IPS-20b (cell line): ENCODE measurements at regions not wholly inside any gene's neighbourhood (a gene's known extent, or its start where the extent isn't known, plus 50 kb on each side); places are given as distances from the start of the nearest gene placed in this dataset.

Experiments
- H3K27ac ChIP-seq: one replicate; pipeline ENCODE4 v1.5.1; 2013; ENCODE audit warnings: low read length
- H3K27me3 ChIP-seq: 2 replicates; pipeline ENCODE4 v1.6.1; 2013; ENCODE audit warnings: mild to moderate bottlenecking, low read length, inconsistent platforms; ENCODE audit not compliant: insufficient read depth
- H3K36me3 ChIP-seq: 2 replicates; pipeline ENCODE4 v1.6.1; 2013; ENCODE audit warnings: low read depth, mild to moderate bottlenecking, inconsistent platforms, low read length, moderate library complexity; ENCODE audit not compliant: insufficient read depth
- H3K4me1 ChIP-seq: 2 replicates; pipeline ENCODE4 v1.6.1; 2013; ENCODE audit warnings: mild to moderate bottlenecking, control low read depth, inconsistent platforms, low read length, moderate library complexity; ENCODE audit not compliant: insufficient read depth
- H3K4me3 ChIP-seq: 2 replicates; pipeline ENCODE4 v1.5.1; 2013; ENCODE audit warnings: mild to moderate bottlenecking, low read length, inconsistent platforms
- H3K9ac ChIP-seq: 2 replicates; pipeline ENCODE4 v1.6.1; 2013; ENCODE audit warnings: low read depth, mild to moderate bottlenecking, inconsistent platforms, low read length, moderate library complexity
- H3K9me3 ChIP-seq: 2 replicates; pipeline ENCODE4 v1.6.1; 2013; ENCODE audit warnings: mild to moderate bottlenecking, low read depth, low read length, inconsistent platforms; ENCODE audit not compliant: insufficient read depth

GRCh38 chr7:112891698-112892097 is 101.5 kb upstream of the TMEM168 start:
- Histone ChIP-seq H3K27me3 (no peaks in the 10 kb centered on the region), H3K4me3 (no peak overlapping the region), H3K9ac (no peak overlapping the region), H3K36me3 (peaks cover 3% of the 10 kb centered on the region; the same call in 1 of the 2 replicates), H3K9me3 (no peaks in the 10 kb centered on the region), H3K27ac (no peak overlapping the region), H3K4me1 (no peaks in the 10 kb centered on the region; the same call in 1 of the 2 replicates)

DNA sequence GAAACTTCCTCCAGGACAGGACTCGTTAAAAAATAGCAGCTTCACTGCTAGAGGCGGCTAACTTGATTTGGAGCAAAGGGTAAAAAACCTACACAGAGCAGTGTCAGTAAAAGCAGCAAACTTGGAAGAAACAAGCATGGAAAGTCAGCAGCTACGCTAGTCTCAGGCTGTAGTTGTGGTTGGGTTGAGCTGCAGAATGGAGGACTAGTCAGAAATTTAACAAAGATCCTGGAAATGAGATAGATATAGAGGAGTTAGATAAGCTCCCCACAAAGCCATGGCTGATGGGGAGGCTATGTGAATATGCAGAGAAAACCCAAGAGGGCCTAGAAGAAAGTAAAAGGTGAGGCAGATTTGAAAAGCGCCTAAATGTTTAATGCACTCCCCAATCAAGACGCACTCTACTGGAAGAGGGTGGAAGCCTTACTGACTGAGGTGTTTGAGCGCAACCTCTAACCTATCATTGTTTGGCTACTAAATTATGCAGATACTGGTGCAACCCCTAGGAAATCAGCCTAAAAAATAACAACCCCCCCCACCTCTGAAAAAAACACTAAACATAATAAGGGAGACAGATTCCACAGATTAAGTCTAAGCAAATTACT is 99.7 kb upstream of the TMEM168 start:
- H3K27ac ChIP-seq, result no peak overlapping the region
- H3K4me1 ChIP-seq, result no peaks in the 10 kb centered on the region; the same call in 1 of the 2 replicates
- H3K27me3 ChIP-seq, result no peaks in the 10 kb centered on the region
- no peaks in the 10 kb centered on the region for H3K9me3 ChIP-seq
- no peak overlapping the region for H3K4me3 ChIP-seq
- peaks cover 3% of the 10 kb centered on the region; the same call in 1 of the 2 replicates for H3K36me3 ChIP-seq
- H3K9ac ChIP-seq, result no peak overlapping the region

DNA sequence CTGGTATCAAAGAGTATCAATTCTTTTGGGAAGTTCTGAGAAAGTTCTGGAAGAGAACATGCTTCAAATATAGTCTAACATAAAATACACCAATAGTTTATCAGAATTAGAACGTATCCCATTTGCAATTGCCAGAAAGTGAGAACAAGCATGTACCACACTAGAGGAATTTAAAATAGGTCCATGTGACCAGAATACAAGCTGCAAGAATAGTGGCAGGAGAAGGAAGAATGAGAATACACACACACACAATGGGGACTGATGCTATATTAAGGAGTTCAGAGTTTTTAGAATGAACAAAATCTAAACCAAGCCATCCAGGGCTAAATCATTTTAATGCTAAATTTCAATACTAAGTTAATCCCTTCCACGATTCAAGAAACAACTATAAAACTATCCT is 99.1 kb upstream of the TMEM168 start:
- H3K4me3 ChIP-seq, result no peak overlapping the region
- H3K4me1 ChIP-seq, result no peaks in the 10 kb centered on the region; the same call in 1 of the 2 replicates
- H3K36me3 ChIP-seq, result peaks cover 3% of the 10 kb centered on the region; the same call in 1 of the 2 replicates
- no peaks in the 10 kb centered on the region for H3K9me3 ChIP-seq
- no peaks in the 10 kb centered on the region for H3K27me3 ChIP-seq
- H3K9ac ChIP-seq, result no peak overlapping the region
- no peak overlapping the region for H3K27ac ChIP-seq

DNA sequence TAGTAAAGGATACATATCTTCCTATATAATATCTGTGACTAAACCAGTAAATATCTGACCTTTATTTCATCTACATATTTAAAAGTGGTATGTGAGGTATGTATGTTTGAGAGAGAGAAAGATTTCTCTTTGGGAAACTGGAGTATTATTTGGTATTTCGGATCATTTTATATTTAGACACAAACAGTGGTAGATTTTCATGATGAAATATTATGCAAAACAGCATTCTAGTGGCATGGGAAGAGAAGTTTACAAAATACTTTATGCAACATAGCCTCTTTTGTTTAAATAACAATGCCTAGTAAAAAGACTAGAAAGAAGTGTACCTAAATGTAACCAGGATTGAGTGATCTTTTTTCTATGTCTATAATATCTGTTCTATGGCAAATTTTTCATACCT is 98.6 kb upstream of the TMEM168 start:
- H3K9ac ChIP-seq, result no peak overlapping the region
- no peaks in the 10 kb centered on the region for H3K27me3 ChIP-seq
- no peaks in the 10 kb centered on the region for H3K9me3 ChIP-seq
- peaks cover 3% of the 10 kb centered on the region; the same call in 1 of the 2 replicates for H3K36me3 ChIP-seq
- no peak overlapping the region for H3K4me3 ChIP-seq
- H3K4me1 ChIP-seq, result no peaks in the 10 kb centered on the region; the same call in 1 of the 2 replicates
- no peak overlapping the region for H3K27ac ChIP-seq

DNA sequence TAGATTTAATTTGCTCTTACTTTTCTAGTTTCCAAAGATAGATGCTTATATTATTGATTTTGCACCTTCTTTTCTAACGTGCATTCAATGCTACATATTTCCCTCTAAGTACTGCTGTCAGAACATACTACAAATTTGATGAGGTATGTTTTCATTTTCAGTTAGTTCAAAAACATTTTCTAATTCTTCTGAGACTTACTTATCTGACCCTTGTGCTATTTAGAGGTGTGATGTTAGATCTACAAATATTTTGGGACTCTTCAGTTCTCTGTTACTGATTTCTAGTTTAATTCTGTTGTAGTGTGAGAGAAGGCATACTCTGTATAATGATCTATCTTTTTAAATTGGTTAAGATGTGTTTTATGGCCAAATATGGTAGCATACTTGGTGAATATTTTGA is 97.8 kb upstream of the TMEM168 start:
- Histone ChIP-seq H3K4me1 (no peaks in the 10 kb centered on the region; the same call in 1 of the 2 replicates), H3K36me3 (no peaks in the 10 kb centered on the region; the same call in 1 of the 2 replicates), H3K4me3 (no peak overlapping the region), H3K9ac (no peak overlapping the region), H3K9me3 (no peaks in the 10 kb centered on the region), H3K27ac (no peak overlapping the region), H3K27me3 (no peaks in the 10 kb centered on the region)

- no peak overlapping the region for H3K4me3 ChIP-seq
- no peaks in the 10 kb centered on the region for H3K9me3 ChIP-seq
- no peaks in the 10 kb centered on the region for H3K36me3 ChIP-seq
- no peak overlapping the region for H3K9ac ChIP-seq
- H3K27me3 ChIP-seq, result no peaks in the 10 kb centered on the region
- H3K4me1 ChIP-seq, result no peaks in the 10 kb centered on the region; the same call in 1 of the 2 replicates
- no peak overlapping the region for H3K27ac ChIP-seq
These were observed 97.1 kb upstream of the TMEM168 start for GRCh38 chr7:112887337-112887736.

DNA sequence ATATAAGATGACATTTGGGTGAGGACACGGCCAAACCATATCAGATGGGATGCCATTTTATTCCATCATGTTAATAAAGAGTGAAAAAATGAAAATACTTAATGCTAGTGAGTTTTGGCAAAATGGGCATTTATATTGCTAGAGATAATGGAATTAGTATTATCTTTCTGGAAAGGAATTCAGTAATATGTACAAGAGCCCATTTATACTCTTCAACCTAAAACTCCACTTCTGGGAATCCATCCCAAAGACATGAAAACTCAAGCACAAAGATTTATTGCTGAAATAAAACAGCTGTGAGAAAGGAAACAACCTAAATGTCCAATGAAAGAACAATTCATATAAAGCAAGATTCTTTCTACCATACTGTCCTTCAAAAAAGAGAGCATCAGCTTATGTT is 96.0 kb upstream of the TMEM168 start:
- no peaks in the 10 kb centered on the region for H3K27me3 ChIP-seq
- no peak overlapping the region for H3K9ac ChIP-seq
- H3K27ac ChIP-seq, result no peak overlapping the region
- no peaks in the 10 kb centered on the region for H3K9me3 ChIP-seq
- H3K36me3 ChIP-seq, result no peaks in the 10 kb centered on the region
- no peak overlapping the region for H3K4me3 ChIP-seq
- H3K4me1 ChIP-seq, result no peaks in the 10 kb centered on the region; the same call in 1 of the 2 replicates

DNA sequence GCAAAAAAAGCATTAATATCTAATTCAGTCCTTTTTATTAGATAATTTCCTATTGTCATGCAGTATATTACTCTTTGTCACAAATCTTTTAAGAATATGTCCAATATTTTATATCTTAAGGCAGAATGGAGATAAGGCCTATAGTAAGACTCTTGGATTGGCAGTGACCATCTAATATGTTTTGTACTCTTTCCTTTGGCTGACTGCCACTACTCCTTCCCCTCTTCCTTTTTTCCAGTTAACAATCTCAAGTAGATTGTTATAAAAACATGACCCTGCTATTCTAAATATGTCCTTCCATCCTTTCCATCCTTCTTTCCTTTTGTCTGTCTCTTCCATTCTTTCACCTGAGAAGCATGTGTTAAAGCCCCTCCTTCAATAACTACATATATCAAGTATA is 92.8 kb upstream of the TMEM168 start:
- no peak overlapping the region for H3K27ac ChIP-seq
- H3K9me3 ChIP-seq, result no peaks in the 10 kb centered on the region
- no peaks in the 10 kb centered on the region for H3K36me3 ChIP-seq
- no peak overlapping the region for H3K9ac ChIP-seq
- H3K4me1 ChIP-seq, result no peaks in the 10 kb centered on the region
- no peaks in the 10 kb centered on the region for H3K27me3 ChIP-seq
- H3K4me3 ChIP-seq, result no peak overlapping the region

DNA sequence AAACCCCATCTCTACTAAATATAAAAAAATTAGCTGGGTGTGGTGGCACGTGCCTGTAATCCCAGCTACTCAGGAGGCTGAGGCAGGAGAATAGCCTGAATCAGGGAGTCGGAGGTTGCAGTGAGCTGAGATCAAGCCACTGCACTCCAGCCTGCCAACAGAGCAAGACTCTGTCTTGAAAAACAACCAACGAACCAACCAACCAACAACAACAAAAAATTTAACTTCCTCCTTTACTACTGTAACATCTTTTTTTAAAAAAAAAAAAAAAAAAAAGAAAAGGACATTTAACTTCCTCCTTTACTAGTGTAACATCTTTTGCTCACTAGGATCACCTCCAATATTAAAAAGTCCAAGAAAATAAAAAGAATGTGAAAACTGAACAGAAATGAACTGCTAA is 92.3 kb upstream of the TMEM168 start:
- H3K4me1 ChIP-seq, result no peaks in the 10 kb centered on the region
- H3K9me3 ChIP-seq, result no peaks in the 10 kb centered on the region
- H3K4me3 ChIP-seq, result no peak overlapping the region
- H3K27ac ChIP-seq, result no peak overlapping the region
- H3K36me3 ChIP-seq, result no peaks in the 10 kb centered on the region
- no peaks in the 10 kb centered on the region for H3K27me3 ChIP-seq
- H3K9ac ChIP-seq, result no peak overlapping the region

GRCh38 chr7:112882022-112882421 is 91.8 kb upstream of the TMEM168 start:
- Histone ChIP-seq H3K4me1 (no peaks in the 10 kb centered on the region), H3K9ac (no peak overlapping the region), H3K27me3 (no peaks in the 10 kb centered on the region), H3K36me3 (no peaks in the 10 kb centered on the region), H3K27ac (no peak overlapping the region), H3K9me3 (no peaks in the 10 kb centered on the region), H3K4me3 (no peak overlapping the region)

GRCh38 chr7:112880818-112881418 is 90.7 kb upstream of the TMEM168 start:
- no peak overlapping the region for H3K4me3 ChIP-seq
- no peaks in the 10 kb centered on the region for H3K4me1 ChIP-seq
- no peak overlapping the region for H3K9ac ChIP-seq
- H3K36me3 ChIP-seq, result no peaks in the 10 kb centered on the region
- no peaks in the 10 kb centered on the region for H3K27me3 ChIP-seq
- no peaks in the 10 kb centered on the region for H3K9me3 ChIP-seq
- H3K27ac ChIP-seq, result no peak overlapping the region

DNA sequence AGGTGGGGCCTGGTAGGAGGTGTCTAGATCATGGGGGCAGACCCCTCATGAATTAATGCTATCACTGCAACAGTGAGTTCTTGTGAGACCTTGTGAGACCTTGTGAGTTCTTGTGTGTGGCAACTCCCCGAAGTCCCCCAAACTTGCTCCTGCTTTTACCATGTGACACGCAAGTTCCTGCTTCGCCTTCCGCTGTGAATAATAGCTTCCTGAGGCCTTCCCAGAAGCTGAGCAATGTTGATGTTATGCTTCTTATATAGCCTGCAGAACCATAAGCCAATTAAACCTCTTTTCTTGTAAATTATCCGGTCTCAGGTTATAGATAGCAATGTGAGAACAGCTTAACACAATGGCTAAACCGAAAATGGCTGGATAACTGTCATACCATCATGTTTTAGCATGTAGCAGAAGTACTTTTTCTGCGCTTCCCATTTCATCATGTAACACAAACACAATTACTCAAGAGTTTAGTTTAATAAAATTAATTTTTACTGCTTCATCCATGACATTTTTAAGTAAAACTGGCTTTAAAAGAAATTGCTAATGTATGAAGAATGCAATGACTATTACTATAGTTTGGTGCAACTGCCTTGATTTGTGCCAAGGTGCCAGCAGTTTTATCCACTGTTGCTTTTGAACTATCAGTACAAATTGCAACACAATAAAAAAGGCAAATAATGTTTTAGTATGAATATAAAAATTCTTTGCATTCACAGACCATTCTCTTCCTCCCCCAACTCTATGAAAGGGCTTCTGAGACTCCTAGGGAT is 87.7 kb upstream of the TMEM168 start:
- no peaks in the 10 kb centered on the region for H3K36me3 ChIP-seq
- H3K9ac ChIP-seq, result no peak overlapping the region
- no peak overlapping the region for H3K4me3 ChIP-seq
- no peak overlapping the region for H3K27ac ChIP-seq
- H3K4me1 ChIP-seq, result no peaks in the 10 kb centered on the region
- no peaks in the 10 kb centered on the region for H3K27me3 ChIP-seq
- no peaks in the 10 kb centered on the region for H3K9me3 ChIP-seq
